Ascending aorta (tissue), 2 donors: ENCODE measurements at regions not wholly inside any gene's neighbourhood (a gene's known extent, or its start where the extent isn't known, plus 50 kb on each side); places are given as distances from the start of the nearest gene placed in this dataset.

Experiments used
- DNase-seq, 2 donors: peaks; one replicate each; pipeline ENCODE4 v3.0.0-alpha.2; 2019; ENCODE audit warnings: low spot score in 2 of 2
- H3K27ac ChIP-seq, 2 donors: fragments of 200-600 bp; sonication (generic); one replicate each; pipeline ENCODE4 v1.5.1; 2016 to 2017; ENCODE audit warnings: mild to moderate bottlenecking in 1 of 2
- H3K27me3 ChIP-seq: fragments of 200-600 bp; sonication (generic); one replicate; pipeline ENCODE4 v1.5.1; 2017
- H3K36me3 ChIP-seq, 2 donors: fragments of 200-600 bp; sonication (generic); one replicate each; pipeline ENCODE4 v1.5.1; 2016
- H3K4me1 ChIP-seq, 2 donors: fragments of 200-600 bp; sonication (generic); one replicate each; pipeline ENCODE4 v1.5.1; 2016 to 2017; ENCODE audit warnings: mild to moderate bottlenecking in 1 of 2
- H3K4me3 ChIP-seq, 2 donors: fragments of 200-600 bp; sonication (generic); one replicate each; pipeline ENCODE4 v1.5.1; 2016 to 2017; ENCODE audit warnings: mild to moderate bottlenecking in 1 of 2
- H3K9me3 ChIP-seq, 2 donors: fragments of 200-600 bp; sonication (generic); one replicate each; pipeline ENCODE4 v1.5.1; 2016
- CTCF ChIP-seq, 3 experiments: fragments of 200-600 bp in 2 of 3; fragments of 450-650 bp in 1 of 3; sonication (generic) in 2 of 3; IDR thresholded peaks; one replicate each; pipeline ENCODE4 v1.5.1; 2016 to 2019; ENCODE audit warnings: antibody characterized with exemption in 3 of 3, mild to moderate bottlenecking in 1 of 3, moderate library complexity in 1 of 3
- intact Hi-C: fragments of 100-400 bp; cut with DNase I; formaldehyde crosslinking; loops from one replicate; pipeline ENCODE4 v1.15.1; 2023

DNA sequence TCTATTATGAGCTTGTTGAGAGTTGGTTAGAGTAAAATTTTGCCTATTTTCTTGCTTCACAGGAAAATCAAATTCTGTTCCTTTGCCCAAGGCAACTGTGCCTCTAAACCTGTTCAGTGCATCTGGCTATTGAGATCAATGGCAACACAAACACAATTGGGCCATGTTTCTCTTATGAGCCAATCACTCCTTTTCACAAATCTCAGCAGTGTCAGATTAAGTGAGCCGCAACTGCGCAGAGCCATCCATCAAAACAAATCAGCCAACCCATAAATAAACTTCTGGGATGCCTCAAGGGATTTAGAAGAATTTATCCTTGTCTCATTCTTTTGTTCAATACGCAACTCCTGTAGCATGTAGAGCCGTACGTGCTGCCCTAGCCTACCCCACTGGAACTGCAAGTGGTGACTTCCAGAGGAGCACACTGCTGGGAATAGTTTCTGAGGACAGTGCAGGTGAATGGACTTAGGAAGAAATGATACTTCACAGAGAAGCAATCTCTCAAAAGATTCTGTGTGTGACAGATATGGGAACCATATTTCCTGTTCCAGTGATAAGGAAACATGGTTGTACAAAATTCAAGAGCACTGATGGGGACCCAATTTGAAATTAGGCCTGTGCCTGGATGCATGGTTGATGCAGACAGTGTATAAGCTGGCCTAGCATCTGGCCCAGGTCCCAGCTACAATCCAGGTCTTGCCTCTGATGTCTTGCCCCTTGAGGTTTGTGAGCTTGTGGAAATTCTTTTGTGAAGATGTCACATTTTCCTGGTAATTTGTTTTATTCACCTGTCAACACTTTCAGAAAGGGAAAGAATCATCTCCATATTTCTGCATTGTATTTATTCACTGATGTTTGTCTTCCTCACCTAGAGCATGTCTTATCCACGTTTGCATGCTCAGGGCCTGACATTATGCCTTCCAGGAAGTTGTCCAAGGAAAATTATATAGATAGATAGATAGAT is 166.2 kb downstream of the URB2 start:
- intact Hi-C loops: no loop called here
- Histone ChIP-seq H3K27me3 (no peaks in the 10 kb centered on the region), H3K4me3 (no peak overlapping the region), H3K4me1 (no peaks in the 10 kb centered on the region), H3K9me3 (peaks cover 0 to 6% of the 10 kb centered on the region in 2 donors), H3K27ac (no peak overlapping the region), H3K36me3 (no peaks in the 10 kb centered on the region)
- no peak for TF ChIP-seq CTCF (IDR thresholded peaks at IDR 0.05)
- DNase-seq: no peak

DNA sequence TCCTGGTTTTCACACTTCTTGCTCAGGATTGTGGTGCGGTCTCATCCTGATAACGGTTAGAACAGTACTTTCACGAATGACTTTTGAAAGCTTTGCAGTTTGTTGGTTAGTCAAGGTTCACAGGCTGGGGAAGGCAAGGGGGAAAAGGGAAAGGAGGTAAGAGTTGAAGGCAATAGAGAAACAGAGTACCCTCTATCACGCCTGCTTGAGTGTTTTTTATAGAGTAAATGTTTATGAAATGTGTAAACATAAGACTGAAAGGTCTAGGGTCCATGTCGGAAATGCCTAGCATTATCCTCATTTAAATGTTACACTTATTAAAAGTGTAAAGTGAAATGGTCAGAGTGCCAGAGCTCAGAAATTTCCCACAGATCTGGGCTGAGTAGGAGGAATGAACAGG is 167.4 kb downstream of the URB2 start:
- no peak for DNase-seq
- intact Hi-C loops: no loop called here
- Histone ChIP-seq H3K4me3 (no peak overlapping the region), H3K27ac (no peak overlapping the region), H3K27me3 (no peaks in the 10 kb centered on the region), H3K4me1 (no peaks in the 10 kb centered on the region), H3K9me3 (peaks cover 0 to 6% of the 10 kb centered on the region in 2 donors), H3K36me3 (no peaks in the 10 kb centered on the region)
- TF ChIP-seq CTCF (IDR thresholded peaks at IDR 0.05): no peak

GRCh38 chr1:229798558-229798957 is 172.5 kb downstream of the URB2 start:
- intact Hi-C loops: no loop called here
- Histone ChIP-seq H3K9me3 (no peaks in the 10 kb centered on the region), H3K4me3 (no peak overlapping the region), H3K27me3 (no peaks in the 10 kb centered on the region), H3K27ac (no peak overlapping the region), H3K36me3 (no peaks in the 10 kb centered on the region), H3K4me1 (no peaks in the 10 kb centered on the region)
- no peak for DNase-seq
- TF ChIP-seq CTCF (IDR thresholded peaks at IDR 0.05): no peak

DNA sequence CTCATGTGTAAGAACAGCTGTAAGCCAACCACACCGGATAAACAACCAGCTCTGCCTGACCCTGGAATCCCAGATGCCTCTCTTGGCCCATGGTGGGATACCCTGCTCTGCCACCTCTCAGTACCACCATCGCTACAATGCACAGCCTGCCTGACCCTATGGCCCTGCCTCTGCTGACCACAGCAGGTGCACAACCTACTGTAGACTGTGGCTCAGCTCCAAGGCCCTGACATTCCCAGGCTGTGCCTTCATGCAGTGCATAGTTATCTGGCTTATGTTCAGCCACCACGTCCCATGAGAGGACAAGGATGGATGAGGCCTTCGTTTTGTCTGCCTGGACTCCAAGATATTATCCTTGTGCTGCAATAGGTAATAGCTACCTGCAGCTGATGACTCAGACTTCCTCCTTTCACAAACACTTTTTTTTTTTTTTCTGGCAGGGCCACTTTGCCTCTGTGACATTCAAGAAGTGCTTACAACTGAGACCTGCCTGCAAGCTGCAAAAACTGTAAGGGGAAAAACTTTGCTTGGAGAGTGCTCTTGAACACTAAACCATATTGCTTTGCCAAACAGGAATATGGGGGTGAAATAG is 177.7 kb downstream of the URB2 start:
- Histone ChIP-seq H3K27ac (no peak overlapping the region), H3K9me3 (peaks cover 0 to 9% of the 10 kb centered on the region in 2 donors), H3K36me3 (no peaks in the 10 kb centered on the region), H3K4me3 (no peak overlapping the region), H3K27me3 (no peaks in the 10 kb centered on the region), H3K4me1 (no peaks in the 10 kb centered on the region)
- DNase-seq: no peak
- intact Hi-C loops: no loop called here
- TF ChIP-seq CTCF (IDR thresholded peaks at IDR 0.05): no peak

DNA sequence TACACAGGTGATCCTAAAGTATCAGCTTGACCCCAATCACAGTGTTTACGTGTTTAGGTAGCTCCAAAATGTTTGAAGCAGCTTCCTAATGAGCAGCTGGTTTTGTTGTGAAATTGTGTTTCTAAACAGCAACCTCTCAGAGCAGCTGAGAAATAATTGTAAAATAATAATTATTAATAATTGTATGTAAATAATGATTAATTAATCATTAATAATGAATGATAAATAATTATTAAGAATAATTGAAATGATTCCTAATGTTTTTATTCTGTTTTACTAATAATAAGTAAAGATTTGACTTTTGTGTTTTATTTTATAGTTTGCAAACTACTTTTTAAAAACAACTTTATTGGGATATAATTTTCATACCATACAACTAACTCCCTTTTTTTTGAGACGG is 182.2 kb downstream of the URB2 start:
- Histone ChIP-seq H3K27me3 (no peaks in the 10 kb centered on the region), H3K27ac (no peak overlapping the region), H3K4me3 (no peak overlapping the region), H3K9me3 (peaks cover 4 to 27% of the 10 kb centered on the region in 2 donors), H3K4me1 (no peaks in the 10 kb centered on the region), H3K36me3 (no peaks in the 10 kb centered on the region)
- intact Hi-C loops: no loop called here
- DNase-seq: no peak
- TF ChIP-seq CTCF (IDR thresholded peaks at IDR 0.05): no peak
